Loucy (cell line): ENCODE measurements at regions not wholly inside any gene's neighbourhood (a gene's known extent, or its start where the extent isn't known, plus 50 kb on each side); places are given as distances from the start of the nearest gene placed in this dataset.

Source experiments
- EZH2phosphoT487 ChIP-seq: fragments of 200-600 bp; IDR thresholded peaks from 2 replicates; pipeline ENCODE4 v1.6.1; 2018; ENCODE audit warnings: antibody characterized with exemption, mild to moderate bottlenecking, moderate library complexity, borderline replicate concordance
- TF ChIP-seq, protein P1 (sequence below): fragments of 200-600 bp; sonication (generic); conservative IDR thresholded peaks from 2 replicates; pipeline ENCODE4 v1.5.1; 2014; ENCODE audit warnings: mild to moderate bottlenecking, antibody characterized with exemption, low read length

DNA sequence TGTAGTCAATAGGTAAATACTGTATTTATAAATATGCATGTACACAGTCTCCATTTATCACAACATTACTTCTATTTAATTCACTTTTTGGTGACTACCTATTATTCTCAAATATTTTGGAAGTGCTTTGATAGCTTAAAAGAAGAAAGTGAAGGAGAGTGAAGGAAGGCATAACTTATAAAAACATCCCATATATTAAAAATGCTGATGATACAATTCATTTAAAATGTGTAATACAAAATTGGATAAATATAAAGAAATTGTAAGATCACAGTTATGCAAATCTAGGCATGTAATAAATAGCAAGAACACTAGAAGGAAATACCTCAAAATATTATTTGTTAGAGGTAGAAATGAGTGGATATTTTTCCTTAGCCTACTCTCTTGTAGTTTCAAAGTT is 111.6 kb upstream of the ADTRP start:
- TF ChIP-seq, protein P1, sequence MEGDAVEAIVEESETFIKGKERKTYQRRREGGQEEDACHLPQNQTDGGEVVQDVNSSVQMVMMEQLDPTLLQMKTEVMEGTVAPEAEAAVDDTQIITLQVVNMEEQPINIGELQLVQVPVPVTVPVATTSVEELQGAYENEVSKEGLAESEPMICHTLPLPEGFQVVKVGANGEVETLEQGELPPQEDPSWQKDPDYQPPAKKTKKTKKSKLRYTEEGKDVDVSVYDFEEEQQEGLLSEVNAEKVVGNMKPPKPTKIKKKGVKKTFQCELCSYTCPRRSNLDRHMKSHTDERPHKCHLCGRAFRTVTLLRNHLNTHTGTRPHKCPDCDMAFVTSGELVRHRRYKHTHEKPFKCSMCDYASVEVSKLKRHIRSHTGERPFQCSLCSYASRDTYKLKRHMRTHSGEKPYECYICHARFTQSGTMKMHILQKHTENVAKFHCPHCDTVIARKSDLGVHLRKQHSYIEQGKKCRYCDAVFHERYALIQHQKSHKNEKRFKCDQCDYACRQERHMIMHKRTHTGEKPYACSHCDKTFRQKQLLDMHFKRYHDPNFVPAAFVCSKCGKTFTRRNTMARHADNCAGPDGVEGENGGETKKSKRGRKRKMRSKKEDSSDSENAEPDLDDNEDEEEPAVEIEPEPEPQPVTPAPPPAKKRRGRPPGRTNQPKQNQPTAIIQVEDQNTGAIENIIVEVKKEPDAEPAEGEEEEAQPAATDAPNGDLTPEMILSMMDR = no peak
- no peak for TF ChIP-seq EZH2phosphoT487
